K562 (cell line): ENCODE measurements at regions not wholly inside any gene's neighbourhood (a gene's known extent, or its start where the extent isn't known, plus 50 kb on each side); places are given as distances from the start of the nearest gene placed in this dataset.

Experiments used
- ATAC-seq: fragments of 200-7000 bp; cut with Tn5 transposase; 3 replicates; pipeline ENCODE4 v1.9.1; 2020; ENCODE audit warnings: moderate library complexity
- BruUV-seq: library from RNA; stranded (reverse); fragments of 400-500 nt; replicated peaks from 2 replicates; lab custom pipeline; 2021; lab: Mats Ljungman, UMichigan
- CTCF ChIA-PET: fragments of 300-600 bp; formaldehyde crosslinking; extraction: SDS; loops from one replicate; lab custom pipeline; 2021; ENCODE audit warnings: low intra/inter-chr PET ratio; lab: Yijun Ruan, JAX
- POLR2A ChIA-PET: fragments of 300-600, 350-650 bp; sonication (Branson Sonifier 250); formaldehyde crosslinking; extraction: SDS; loops from one replicate; lab custom pipeline; 2021; ENCODE audit warnings: antibody characterized with exemption, inconsistent platforms; lab: Yijun Ruan, JAX
- DNase-seq, 4 experiments: peaks; one replicate each; pipeline versions ENCODE4 v3.0.0 to v3.0.0-alpha.2; 2011 to 2018; ENCODE audit warnings: low spot score in 3 of 4, mixed read lengths in 3 of 4; ENCODE audit errors: extremely low read depth in 1 of 4
- FAIRE-seq: peaks from 2 replicates; lab custom pipeline; 2011; peaks lifted over from hg19 to GRCh38; lab: Jason Lieb, UNC
- H2AFZ ChIP-seq: 2 replicates; pipeline ENCODE4 v1.6.0; 2011; ENCODE audit warnings: low read depth, low read length, control low read depth, inconsistent platforms
- H3K27ac ChIP-seq: fragments of 200-600 bp; 3 replicates; pipeline ENCODE4 v1.8.0; 2011; ENCODE audit warnings: low read depth, mild to moderate bottlenecking, control low read depth, inconsistent platforms, low read length, moderate library complexity, mixed read lengths; ENCODE audit errors: extremely low read depth
- H3K27me3 ChIP-seq, 2 experiments: fragments of 300-600 bp in 1 of 2; 2 replicates in 1 of 2; 3 replicates in 1 of 2; pipeline versions ENCODE4 v1.6.0 to v1.8.0; 2011; ENCODE audit warnings: inconsistent platforms in 2 of 2, low read length in 2 of 2, mild to moderate bottlenecking in 1 of 2, mixed read lengths in 1 of 2, moderate library complexity in 1 of 2; ENCODE audit not compliant: control insufficient read depth in 2 of 2, insufficient read depth in 2 of 2
- H3K36me3 ChIP-seq: fragments of 300-600 bp; 3 replicates; pipeline ENCODE4 v1.8.0; 2011; ENCODE audit warnings: mild to moderate bottlenecking, low read length, inconsistent platforms; ENCODE audit not compliant: control insufficient read depth, insufficient read depth
- H3K4me1 ChIP-seq, 2 experiments: fragments of 200-600 bp in 1 of 2; replicated peaks in 1 of 2; 2 replicates in 1 of 2; 3 replicates in 1 of 2; pipeline versions ENCODE4 v1.5.1 to v1.8.0; 2011; ENCODE audit warnings: inconsistent platforms in 2 of 2, low read length in 2 of 2, mild to moderate bottlenecking in 1 of 2, mixed read lengths in 1 of 2, moderate library complexity in 1 of 2; ENCODE audit not compliant: control insufficient read depth in 2 of 2, insufficient read depth in 2 of 2
- H3K4me2 ChIP-seq: 2 replicates; pipeline ENCODE4 v1.6.1; 2011; ENCODE audit warnings: low read length, control low read depth, inconsistent platforms, mixed read lengths; ENCODE audit not compliant: insufficient read depth
- H3K4me3 ChIP-seq: fragments of 200-600 bp; sonication (generic), shearing (Covaris generic); 2 replicates; pipeline ENCODE4 v1.5.1; 2016; ENCODE audit warnings: control low read depth, inconsistent platforms
- H3K79me2 ChIP-seq: fragments of 200-600 bp; 3 replicates; pipeline ENCODE4 v1.8.0; 2011; ENCODE audit warnings: low read length, inconsistent platforms; ENCODE audit not compliant: control insufficient read depth, insufficient read depth
- H3K9ac ChIP-seq, 2 experiments: 2 replicates each; pipeline versions ENCODE4 v1.6.0 to v1.6.1; 2011; ENCODE audit warnings: low read depth in 2 of 2, low read length in 2 of 2, control low read depth in 1 of 2, inconsistent platforms in 1 of 2, mild to moderate bottlenecking in 1 of 2, mixed read lengths in 1 of 2; ENCODE audit not compliant: insufficient read depth in 1 of 2
- H3K9me1 ChIP-seq: one replicate; pipeline ENCODE4 v1.6.0; 2011; ENCODE audit warnings: inconsistent platforms, mild to moderate bottlenecking, low read length, moderate library complexity; ENCODE audit not compliant: control insufficient read depth, insufficient read depth
- H3K9me3 ChIP-seq: replicated peaks from 2 replicates; pipeline ENCODE4 v1.5.1; 2011; ENCODE audit warnings: low read depth, low read length, inconsistent platforms; ENCODE audit not compliant: control insufficient read depth, insufficient read depth
- H4K20me1 ChIP-seq: replicated peaks from 2 replicates; pipeline ENCODE4 v1.6.1; 2011; ENCODE audit warnings: low read length, inconsistent platforms, mixed read lengths; ENCODE audit not compliant: control insufficient read depth, insufficient read depth
- ARID1B ChIP-seq: fragments of 450-650 bp; IDR thresholded peaks from 2 replicates; pipeline ENCODE4 v1.6.1; 2016; ENCODE audit warnings: antibody characterized with exemption, mild to moderate bottlenecking, inconsistent platforms
- DLX4 ChIP-seq: fragments of 250-450 bp; sonication (Bioruptor Pico); IDR thresholded peaks from 2 replicates; pipeline ENCODE4 v1.6.1; 2021; ENCODE audit warnings: mild to moderate bottlenecking
- TEAD4 ChIP-seq, 2 experiments: sonication (generic) in 1 of 2; formaldehyde crosslinking in 1 of 2; IDR thresholded peaks; 2 replicates each; pipeline versions ENCODE4 v1.6.1 to v1.8.0; 2012 to 2022; ENCODE audit warnings: borderline replicate concordance in 1 of 2, inconsistent platforms in 1 of 2, low read length in 1 of 2, mild to moderate bottlenecking in 1 of 2, missing genetic modification reagents in 1 of 2
- ZNF639 ChIP-seq, 2 experiments: fragments of 200-800 bp in 1 of 2; sonication (Bioruptor generic) in 1 of 2; sonication (generic) in 1 of 2; formaldehyde crosslinking in 1 of 2; IDR thresholded peaks in 1 of 2; conservative IDR thresholded peaks in 1 of 2; 2 replicates each; pipeline versions ENCODE4 v1.5.0 to v1.6.1; 2016 to 2020; ENCODE audit warnings: missing compliant biosample characterization in 1 of 2, missing genetic modification characterization in 1 of 2, missing genetic modification reagents in 1 of 2
- WGBS: fragments of 100-300 bp; shearing (Covaris generic); methylation state at CpG from one replicate; pipeline ENCODE4 v1.1.6; 2016; ENCODE audit warnings: low coverage, mixed read lengths; ENCODE audit not compliant: insufficient coverage; ENCODE audit errors: missing lambda C conversion rate; 5-methylcytosine and 5-hydroxymethylcytosine counted together
- in situ Hi-C: fragments of 300-500 bp; cut with MboI; formaldehyde crosslinking; loops from 4 replicates; pipeline ENCODE4 v1.15.0; 2018; ENCODE audit warnings: inconsistent platforms, mixed read lengths
- intact Hi-C: fragments of 100-400 bp; cut with micrococcal nuclease; formaldehyde crosslinking; loops from 2 replicates; pipeline ENCODE4 v1.14.2; 2022

- TF ChIP-seq TEAD4 (IDR thresholded peaks at IDR 0.05; ENCODE audit: low read length) (peak; percentile 48; the same call in 1 of the 2 replicates), TEAD4 (CRISPR knock-in tag; IDR thresholded peaks at IDR 0.05; ENCODE audit: borderline replicate concordance) (no peak), DLX4 (CRISPR knock-in tag) (no peak)
Observed at GRCh38 chr3:193978486-193978885, 157.5 kb upstream of the HES1 start (continued).

- FAIRE-seq = no peak
Observed at GRCh38 chr3:193980326-193980725, 155.6 kb upstream of the HES1 start.

More at GRCh38 chr3:193980326-193980725, 155.6 kb upstream of the HES1 start:
- no peaks in the 10 kb centered on the region for H3K36me3 ChIP-seq
- H3K27me3 ChIP-seq = no peaks in the 10 kb centered on the region
- ATAC-seq (no peak), DNase-seq (no peak)
- peaks cover 4 to 20% of the 10 kb centered on the region in 2 experiments; a peak in 4 of 5 replicates for H3K4me1 ChIP-seq
- H3K27ac ChIP-seq = no peak overlapping the region
- H3K4me3 ChIP-seq = no peak overlapping the region
- WGBS = 65% methylated on average over 7 of the region's 7 CpGs
- H2AFZ ChIP-seq = peak overlapping the region; percentile 64; the same call in 1 of the 2 replicates
- no peaks in the 10 kb centered on the region for H3K79me2 ChIP-seq
- no peak overlapping the region for H3K9ac ChIP-seq
- H4K20me1 ChIP-seq = no peaks in the 10 kb centered on the region
- ChIA-PET POLR2A (interaction anchor here (2.0 kb wide), 1 partner anchor 9 kb away, joined by 6 read pairs; no protein-coding TSS in a partner anchor), CTCF (no interaction called here)
- intact Hi-C loops (no loop called here), in situ Hi-C loops (no loop called here)
- H3K9me3 ChIP-seq = no peaks in the 10 kb centered on the region
- TF ChIP-seq ARID1B (no peak), ZNF639 (CRISPR knock-in tag; conservative IDR thresholded peaks at IDR 0.05 in 1 of 2, IDR thresholded peaks at IDR 0.05 in 1 of 2) (no peak)
- H3K9me1 ChIP-seq = no peaks in the 10 kb centered on the region
- no peak overlapping the region for H3K4me2 ChIP-seq
- BruUV-seq = no TSS peak
